ENCODE measurements at regions not wholly inside any gene's neighbourhood (a gene's known extent, or its start where the extent isn't known, plus 50 kb on each side); places are given as distances from the start of the nearest gene placed in this dataset.

DNA sequence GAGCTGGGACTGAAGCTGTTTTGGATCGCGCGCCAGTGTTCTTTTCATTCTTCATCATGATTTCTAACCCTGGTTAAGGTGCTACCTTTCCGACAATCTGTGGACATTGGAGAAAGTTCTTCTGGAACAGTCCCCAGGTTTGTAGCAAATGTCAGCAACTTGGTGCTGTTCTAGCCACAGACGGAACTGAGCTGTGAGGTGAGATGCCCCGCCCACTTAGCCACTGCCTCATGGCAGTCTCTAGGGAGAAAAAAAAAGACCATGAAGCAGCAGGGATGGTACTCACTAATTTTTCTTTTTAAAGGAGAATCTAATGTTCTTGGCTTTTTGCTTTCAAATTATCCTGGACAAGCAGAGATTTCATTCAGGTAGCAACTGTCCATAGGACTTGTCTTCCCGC, 72.1 kb upstream of the STK32A start (continued):
- TF ChIP-seq, protein P1, sequence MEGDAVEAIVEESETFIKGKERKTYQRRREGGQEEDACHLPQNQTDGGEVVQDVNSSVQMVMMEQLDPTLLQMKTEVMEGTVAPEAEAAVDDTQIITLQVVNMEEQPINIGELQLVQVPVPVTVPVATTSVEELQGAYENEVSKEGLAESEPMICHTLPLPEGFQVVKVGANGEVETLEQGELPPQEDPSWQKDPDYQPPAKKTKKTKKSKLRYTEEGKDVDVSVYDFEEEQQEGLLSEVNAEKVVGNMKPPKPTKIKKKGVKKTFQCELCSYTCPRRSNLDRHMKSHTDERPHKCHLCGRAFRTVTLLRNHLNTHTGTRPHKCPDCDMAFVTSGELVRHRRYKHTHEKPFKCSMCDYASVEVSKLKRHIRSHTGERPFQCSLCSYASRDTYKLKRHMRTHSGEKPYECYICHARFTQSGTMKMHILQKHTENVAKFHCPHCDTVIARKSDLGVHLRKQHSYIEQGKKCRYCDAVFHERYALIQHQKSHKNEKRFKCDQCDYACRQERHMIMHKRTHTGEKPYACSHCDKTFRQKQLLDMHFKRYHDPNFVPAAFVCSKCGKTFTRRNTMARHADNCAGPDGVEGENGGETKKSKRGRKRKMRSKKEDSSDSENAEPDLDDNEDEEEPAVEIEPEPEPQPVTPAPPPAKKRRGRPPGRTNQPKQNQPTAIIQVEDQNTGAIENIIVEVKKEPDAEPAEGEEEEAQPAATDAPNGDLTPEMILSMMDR (IDR thresholded peaks at IDR 0.05 in 2 of 3, conservative IDR thresholded peaks at IDR 0.05 in 1 of 3; ENCODE audit: borderline replicate concordance in 1 of 3, insufficient read depth in 1 of 3, low read depth in 2 of 3, low read length in 2 of 3) = no peak
- no peak for TF ChIP-seq POLR2AphosphoS5 (IDR thresholded peaks at IDR 0.05; ENCODE audit: low read depth, low read length)
- TF ChIP-seq EGR1 (IDR thresholded peaks at IDR 0.05; ENCODE audit: low read depth) = no peak
- no peak for TF ChIP-seq EZH2phosphoT487 (IDR thresholded peaks at IDR 0.05; ENCODE audit: borderline replicate concordance)

DNA sequence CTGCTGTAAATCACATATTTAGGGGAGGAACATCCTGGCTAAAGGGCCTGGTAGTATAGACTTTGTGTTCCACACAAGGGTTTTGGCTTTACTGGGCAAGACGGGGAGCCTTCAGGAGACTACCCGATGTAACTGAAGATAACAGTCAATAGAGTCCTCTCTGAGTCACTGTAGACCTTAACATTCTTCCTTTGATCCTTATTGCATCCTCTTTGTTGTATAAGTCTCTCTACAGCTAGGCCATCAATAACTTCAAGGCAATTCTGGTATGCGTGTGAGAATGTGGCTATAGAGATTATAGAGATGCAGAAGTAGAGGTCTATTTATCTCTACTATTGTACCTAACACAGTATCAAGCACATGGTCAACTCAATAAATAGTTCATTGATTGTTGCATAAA, 67.3 kb upstream of the STK32A start:
- intact Hi-C loops (cut with micrococcal nuclease) = no loop called here
- Histone ChIP-seq H3K27me3 (ENCODE audit: insufficient read depth, low read length) (peaks cover 6% of the 10 kb centered on the region; the same call in 1 of the 2 replicates), H4K20me1 (ENCODE audit: insufficient read depth) (no peaks in the 10 kb centered on the region), H3K9ac (ENCODE audit: low read length) (no peak overlapping the region), H3K79me2 (ENCODE audit: insufficient read depth, low read length) (no peaks in the 10 kb centered on the region), H3K9me3 (ENCODE audit: control insufficient read depth in 1 of 2, insufficient read depth in 1 of 2, low read depth in 1 of 2, low read length in 2 of 2) (no peaks in the 10 kb centered on the region), H3K4me1 (ENCODE audit: control insufficient read depth in 1 of 2, insufficient read depth in 2 of 2, low read length in 2 of 2) (no peaks in the 10 kb centered on the region; a peak in 2 of 4 replicates), H3K4me2 (ENCODE audit: low read length) (no peak overlapping the region), H2AFZ (ENCODE audit: low read depth, low read length, poor library complexity, severe bottlenecking) (no peak overlapping the region), H3K36me3 (ENCODE audit: control insufficient read depth in 1 of 2, insufficient read depth in 2 of 2, low read length in 2 of 2) (no peaks in the 10 kb centered on the region), H3K9me2 (ENCODE audit: insufficient read depth) (no peaks in the 10 kb centered on the region), H3K27ac (ENCODE audit: low read depth, low read length) (no peak overlapping the region), H3K4me3 (replicated peaks in 1 of 2; ENCODE audit: low read depth in 1 of 2, low read length in 2 of 2) (no peak overlapping the region)
- ATAC-seq (no peak), DNase-seq (ENCODE audit: low read depth, low spot score) (no peak)
- no TSS peak for BruUV-seq (replicated peaks)
- ChIA-PET CTCF (no interaction called here), RAD21 (ENCODE audit: low non-redundant PET in 1 of 2, low total read pairs in 2 of 2, uncharacterized antibody in 2 of 2, unreplicated experiment in 2 of 2) (no interaction called here), POLR2A (no interaction called here)
- no peak for TF ChIP-seq SIN3A (IDR thresholded peaks at IDR 0.05; ENCODE audit: low read depth)
